ENCODE measurements at regions not wholly inside any gene's neighbourhood (a gene's known extent, or its start where the extent isn't known, plus 50 kb on each side); places are given as distances from the start of the nearest gene placed in this dataset.

DNA sequence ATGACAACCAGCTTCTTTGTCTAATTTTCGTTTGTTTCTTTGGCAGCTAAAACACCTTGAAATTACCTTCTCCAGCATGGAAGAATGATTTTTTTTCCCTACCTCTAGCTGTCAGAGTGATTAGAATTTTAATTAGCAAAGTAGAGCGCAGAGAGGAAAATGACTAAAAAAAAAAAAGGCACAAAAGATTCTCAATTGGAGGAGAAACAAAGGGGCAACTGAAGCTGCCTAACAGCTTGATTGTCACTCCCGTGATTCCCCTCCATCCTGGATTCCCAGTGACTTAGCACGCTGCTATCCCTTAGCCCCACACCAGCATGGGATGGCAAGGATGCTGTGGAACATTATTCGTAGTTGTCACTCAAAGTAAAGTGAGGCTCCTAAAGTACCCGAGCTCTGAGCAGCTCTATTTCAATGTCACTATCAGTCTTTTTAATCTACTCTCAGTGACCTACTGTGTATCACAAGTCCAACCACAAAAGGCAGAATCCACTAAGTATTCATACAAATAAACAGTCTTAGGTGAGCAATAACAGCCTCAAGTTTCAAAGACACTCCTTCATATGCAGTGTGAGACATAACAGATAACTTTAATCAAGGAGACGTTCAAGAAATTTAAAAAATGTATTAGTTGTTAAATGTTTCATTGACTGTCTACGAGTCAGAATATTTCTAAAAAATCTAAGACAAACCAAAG lies 710.0 kb upstream of the GRAMD2B start:
- no peak overlapping the region for H3K27ac ChIP-seq (ENCODE audit: low read length)
- no peaks in the 10 kb centered on the region for H3K27me3 ChIP-seq (ENCODE audit: low read length)
- no peak overlapping the region for H3K9ac ChIP-seq (ENCODE audit: low read length)
- peaks cover 12% of the 10 kb centered on the region; the same call in 1 of the 2 replicates for H3K9me3 ChIP-seq (ENCODE audit: low read length)
- H3K9me2 ChIP-seq (replicated peaks; ENCODE audit: insufficient read depth, low read length) = no peaks in the 10 kb centered on the region
- no peak overlapping the region for H3K4me2 ChIP-seq (ENCODE audit: low read depth, low read length, poor library complexity, severe bottlenecking)
- DNase-seq = no peak
- no peak overlapping the region for H2AFZ ChIP-seq (ENCODE audit: low read length)
- H3K4me1 ChIP-seq (ENCODE audit: low read length) = no peaks in the 10 kb centered on the region
- H3K79me2 ChIP-seq (ENCODE audit: low read length) = no peaks in the 10 kb centered on the region
- no peak overlapping the region for H3K4me3 ChIP-seq (ENCODE audit: low read length)
- H3K36me3 ChIP-seq (ENCODE audit: insufficient read depth, low read length) = no peaks in the 10 kb centered on the region
- no peaks in the 10 kb centered on the region for H4K20me1 ChIP-seq (ENCODE audit: insufficient read depth, low read depth, low read length)

DNA sequence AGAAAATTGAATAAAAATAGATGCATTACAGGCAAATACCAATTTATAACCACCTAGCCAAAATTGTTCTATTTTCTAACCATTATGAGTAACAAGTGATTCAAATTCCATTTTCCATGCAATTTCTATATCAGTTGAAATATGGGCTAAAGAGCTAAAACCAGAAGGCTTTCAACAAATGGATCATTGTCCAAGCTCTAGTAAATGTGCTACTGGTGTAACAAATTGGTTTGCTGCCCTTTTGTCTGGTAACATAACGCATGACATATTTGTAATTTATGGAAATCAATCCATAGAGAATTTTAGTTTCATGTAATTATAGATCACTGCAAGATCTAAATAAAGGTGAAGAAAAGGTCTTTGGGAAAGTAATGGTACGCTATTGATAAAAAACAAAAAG lies 708.0 kb upstream of the GRAMD2B start:
- no peaks in the 10 kb centered on the region for H3K36me3 ChIP-seq (ENCODE audit: insufficient read depth, low read length)
- H3K9me2 ChIP-seq (replicated peaks; ENCODE audit: insufficient read depth, low read length) = no peaks in the 10 kb centered on the region
- H3K4me1 ChIP-seq (ENCODE audit: low read length) = no peaks in the 10 kb centered on the region
- H3K79me2 ChIP-seq (ENCODE audit: low read length) = no peaks in the 10 kb centered on the region
- no peak overlapping the region for H3K27ac ChIP-seq (ENCODE audit: low read length)
- H3K4me2 ChIP-seq (ENCODE audit: low read depth, low read length, poor library complexity, severe bottlenecking) = no peak overlapping the region
- DNase-seq = no peak
- no peak overlapping the region for H2AFZ ChIP-seq (ENCODE audit: low read length)
- no peak overlapping the region for H3K4me3 ChIP-seq (ENCODE audit: low read length)
- H4K20me1 ChIP-seq (ENCODE audit: insufficient read depth, low read depth, low read length) = no peaks in the 10 kb centered on the region
- no peak overlapping the region for H3K9ac ChIP-seq (ENCODE audit: low read length)
- peaks cover 9% of the 10 kb centered on the region; the same call in 1 of the 2 replicates for H3K9me3 ChIP-seq (ENCODE audit: low read length)
- no peaks in the 10 kb centered on the region for H3K27me3 ChIP-seq (ENCODE audit: low read length)

DNA sequence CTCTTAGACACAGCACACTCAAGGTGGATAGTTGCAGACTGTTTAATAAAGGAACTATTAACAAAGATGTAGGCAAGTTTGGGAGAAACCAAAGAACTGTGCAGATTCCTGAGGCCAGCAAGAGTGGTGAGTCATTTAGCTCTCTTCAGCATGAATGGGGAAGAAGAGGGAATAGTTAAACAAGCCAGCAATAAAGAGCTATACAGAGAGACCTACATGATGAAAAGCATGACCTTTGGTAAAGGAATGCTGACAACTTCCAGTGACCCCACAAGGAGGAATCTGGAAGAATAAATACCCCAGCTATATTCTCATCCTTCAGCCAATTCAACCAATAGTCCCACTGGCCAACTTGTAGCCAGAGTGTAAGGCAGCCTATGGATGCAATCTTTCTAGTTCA lies 706.0 kb upstream of the GRAMD2B start:
- no peaks in the 10 kb centered on the region for H3K36me3 ChIP-seq (ENCODE audit: insufficient read depth, low read length)
- H3K9me3 ChIP-seq (ENCODE audit: low read length) = 0 out of 2 replicates have a peak, but pooled peaks cover 6% of the 10 kb centered on the region
- no peaks in the 10 kb centered on the region for H3K27me3 ChIP-seq (ENCODE audit: low read length)
- no peak overlapping the region for H2AFZ ChIP-seq (ENCODE audit: low read length)
- H4K20me1 ChIP-seq (ENCODE audit: insufficient read depth, low read depth, low read length) = no peaks in the 10 kb centered on the region
- no peak overlapping the region for H3K27ac ChIP-seq (ENCODE audit: low read length)
- H3K9ac ChIP-seq (ENCODE audit: low read length) = no peak overlapping the region
- H3K4me2 ChIP-seq (ENCODE audit: low read depth, low read length, poor library complexity, severe bottlenecking) = no peak overlapping the region
- no peaks in the 10 kb centered on the region for H3K4me1 ChIP-seq (ENCODE audit: low read length)
- no peaks in the 10 kb centered on the region for H3K79me2 ChIP-seq (ENCODE audit: low read length)
- no peak for DNase-seq
- H3K9me2 ChIP-seq (replicated peaks; ENCODE audit: insufficient read depth, low read length) = no peaks in the 10 kb centered on the region
- no peak overlapping the region for H3K4me3 ChIP-seq (ENCODE audit: low read length)

DNA sequence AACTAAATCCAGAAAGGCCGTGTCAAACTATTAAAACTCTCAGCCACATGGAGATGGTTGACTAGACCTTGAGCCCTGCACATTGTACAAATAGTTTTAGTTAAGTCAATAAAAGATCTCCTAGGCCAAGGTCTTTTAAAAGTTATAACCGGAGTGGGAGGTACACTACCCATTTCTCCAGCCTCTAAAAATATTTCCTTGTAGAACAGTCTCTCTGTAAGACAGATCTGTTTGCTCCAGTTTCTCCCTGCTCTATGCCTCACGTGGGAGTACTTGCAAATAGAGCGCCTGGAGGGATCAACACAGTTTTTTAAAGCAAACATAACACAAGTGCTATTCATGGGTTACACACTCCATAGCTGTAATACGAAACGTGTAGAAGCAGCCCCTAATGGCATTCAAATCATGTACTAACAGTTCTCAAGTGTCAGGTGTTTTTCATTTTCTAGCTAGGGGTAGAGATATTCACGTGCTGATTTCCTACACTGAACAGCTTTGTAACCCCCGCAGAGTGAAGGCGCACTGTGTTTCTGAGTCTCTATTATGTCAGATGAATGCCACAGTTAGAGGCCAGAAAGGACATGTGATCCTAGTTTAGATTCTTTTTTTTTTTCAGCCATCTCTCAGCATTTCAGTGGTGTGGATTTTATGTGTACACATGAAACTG lies 703.4 kb upstream of the GRAMD2B start:
- H2AFZ ChIP-seq (ENCODE audit: low read length) = no peak overlapping the region
- H4K20me1 ChIP-seq (ENCODE audit: insufficient read depth, low read depth, low read length) = no peaks in the 10 kb centered on the region
- H3K36me3 ChIP-seq (ENCODE audit: insufficient read depth, low read length) = no peaks in the 10 kb centered on the region
- no peaks in the 10 kb centered on the region for H3K4me1 ChIP-seq (ENCODE audit: low read length)
- H3K79me2 ChIP-seq (ENCODE audit: low read length) = no peaks in the 10 kb centered on the region
- no peak for DNase-seq
- H3K9me2 ChIP-seq (replicated peaks; ENCODE audit: insufficient read depth, low read length) = no peaks in the 10 kb centered on the region
- no peak overlapping the region for H3K27ac ChIP-seq (ENCODE audit: low read length)
- H3K4me2 ChIP-seq (ENCODE audit: low read depth, low read length, poor library complexity, severe bottlenecking) = no peak overlapping the region
- H3K9ac ChIP-seq (ENCODE audit: low read length) = no peak overlapping the region
- peaks cover 16% of the 10 kb centered on the region for H3K9me3 ChIP-seq (ENCODE audit: low read length)
- no peaks in the 10 kb centered on the region for H3K27me3 ChIP-seq (ENCODE audit: low read length)
- no peak overlapping the region for H3K4me3 ChIP-seq (ENCODE audit: low read length)

DNA sequence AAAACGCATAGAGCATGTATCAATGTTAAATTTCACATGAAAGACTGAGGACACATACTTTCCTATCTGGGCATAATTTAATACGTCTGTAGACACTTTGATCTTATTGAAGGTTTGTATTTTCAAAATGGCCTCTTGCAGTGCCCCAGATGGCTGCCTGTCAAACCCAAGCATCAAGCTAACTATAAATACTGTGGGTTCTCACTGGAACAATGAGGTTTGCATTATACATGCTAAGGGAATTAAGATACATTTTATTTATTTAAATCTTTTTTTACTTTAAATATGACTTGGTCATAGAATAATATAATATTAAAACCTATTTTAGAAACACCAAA lies 702.9 kb upstream of the GRAMD2B start:
- H3K9ac ChIP-seq (ENCODE audit: low read length) = no peak overlapping the region
- no peak overlapping the region for H3K27ac ChIP-seq (ENCODE audit: low read length)
- no peaks in the 10 kb centered on the region for H3K9me2 ChIP-seq (replicated peaks; ENCODE audit: insufficient read depth, low read length)
- peaks cover 16% of the 10 kb centered on the region for H3K9me3 ChIP-seq (ENCODE audit: low read length)
- H3K79me2 ChIP-seq (ENCODE audit: low read length) = no peaks in the 10 kb centered on the region
- DNase-seq = no peak
- H4K20me1 ChIP-seq (ENCODE audit: insufficient read depth, low read depth, low read length) = no peaks in the 10 kb centered on the region
- no peaks in the 10 kb centered on the region for H3K27me3 ChIP-seq (ENCODE audit: low read length)
- no peak overlapping the region for H3K4me3 ChIP-seq (ENCODE audit: low read length)
- no peaks in the 10 kb centered on the region for H3K4me1 ChIP-seq (ENCODE audit: low read length)
- H3K4me2 ChIP-seq (ENCODE audit: low read depth, low read length, poor library complexity, severe bottlenecking) = no peak overlapping the region
- H2AFZ ChIP-seq (ENCODE audit: low read length) = no peak overlapping the region
- H3K36me3 ChIP-seq (ENCODE audit: insufficient read depth, low read length) = no peaks in the 10 kb centered on the region

DNA sequence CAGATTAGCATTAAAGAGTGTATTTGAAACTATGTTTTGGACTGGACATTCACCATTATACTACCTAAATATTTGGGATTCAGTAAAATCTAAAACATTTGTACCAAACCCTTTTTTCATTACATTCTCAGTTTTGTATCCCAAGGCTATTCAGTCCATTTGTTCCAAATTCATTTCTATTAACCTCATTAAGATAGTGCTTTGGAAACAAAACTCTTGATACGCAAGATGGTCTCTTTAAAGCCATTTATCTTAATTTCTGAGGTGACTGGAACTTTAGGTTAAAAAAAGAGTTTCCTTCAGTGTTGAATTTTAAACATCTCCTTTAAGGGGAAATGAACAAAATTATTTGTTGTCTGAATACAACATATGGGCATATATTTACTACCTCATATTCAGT lies 702.5 kb upstream of the GRAMD2B start:
- no peak overlapping the region for H3K4me2 ChIP-seq (ENCODE audit: low read depth, low read length, poor library complexity, severe bottlenecking)
- H3K36me3 ChIP-seq (ENCODE audit: insufficient read depth, low read length) = no peaks in the 10 kb centered on the region
- peaks cover 16% of the 10 kb centered on the region for H3K9me3 ChIP-seq (ENCODE audit: low read length)
- no peak overlapping the region for H3K4me3 ChIP-seq (ENCODE audit: low read length)
- H3K4me1 ChIP-seq (ENCODE audit: low read length) = no peaks in the 10 kb centered on the region
- DNase-seq = no peak
- no peaks in the 10 kb centered on the region for H3K79me2 ChIP-seq (ENCODE audit: low read length)
- H4K20me1 ChIP-seq (ENCODE audit: insufficient read depth, low read depth, low read length) = no peaks in the 10 kb centered on the region
- H3K9ac ChIP-seq (ENCODE audit: low read length) = no peak overlapping the region
- H2AFZ ChIP-seq (ENCODE audit: low read length) = no peak overlapping the region
- no peaks in the 10 kb centered on the region for H3K27me3 ChIP-seq (ENCODE audit: low read length)
- no peaks in the 10 kb centered on the region for H3K9me2 ChIP-seq (replicated peaks; ENCODE audit: insufficient read depth, low read length)
- no peak overlapping the region for H3K27ac ChIP-seq (ENCODE audit: low read length)

DNA sequence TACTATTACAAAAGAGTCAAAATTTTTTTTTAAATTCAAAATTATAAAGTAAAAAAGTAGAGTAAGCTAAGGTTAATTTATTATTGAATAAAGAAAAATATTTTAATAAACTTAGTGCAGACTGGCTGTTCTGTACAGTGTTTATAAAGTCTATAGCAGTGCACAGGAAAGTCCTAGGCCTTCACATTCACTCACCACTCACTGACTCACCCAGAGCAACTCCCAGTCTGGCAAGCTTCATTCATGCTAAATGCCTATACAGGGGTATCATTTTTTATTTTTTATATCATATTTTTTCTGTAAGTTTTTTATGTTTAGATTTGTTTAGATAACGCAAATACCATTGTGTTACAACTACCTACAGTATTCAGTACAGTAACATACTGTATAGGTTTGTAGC lies 700.7 kb upstream of the GRAMD2B start:
- Histone ChIP-seq H3K4me2 (ENCODE audit: low read depth, low read length, poor library complexity, severe bottlenecking) (no peak overlapping the region), H3K4me3 (ENCODE audit: low read length) (no peak overlapping the region), H4K20me1 (ENCODE audit: insufficient read depth, low read depth, low read length) (no peaks in the 10 kb centered on the region), H3K79me2 (ENCODE audit: low read length) (no peaks in the 10 kb centered on the region), H3K9ac (ENCODE audit: low read length) (no peak overlapping the region), H2AFZ (ENCODE audit: low read length) (no peak overlapping the region), H3K27me3 (ENCODE audit: low read length) (no peaks in the 10 kb centered on the region), H3K36me3 (ENCODE audit: insufficient read depth, low read length) (no peaks in the 10 kb centered on the region), H3K9me3 (ENCODE audit: low read length) (peaks cover 16% of the 10 kb centered on the region), H3K4me1 (ENCODE audit: low read length) (no peaks in the 10 kb centered on the region), H3K9me2 (replicated peaks; ENCODE audit: insufficient read depth, low read length) (no peaks in the 10 kb centered on the region), H3K27ac (ENCODE audit: low read length) (no peak overlapping the region)
- no peak for DNase-seq

DNA sequence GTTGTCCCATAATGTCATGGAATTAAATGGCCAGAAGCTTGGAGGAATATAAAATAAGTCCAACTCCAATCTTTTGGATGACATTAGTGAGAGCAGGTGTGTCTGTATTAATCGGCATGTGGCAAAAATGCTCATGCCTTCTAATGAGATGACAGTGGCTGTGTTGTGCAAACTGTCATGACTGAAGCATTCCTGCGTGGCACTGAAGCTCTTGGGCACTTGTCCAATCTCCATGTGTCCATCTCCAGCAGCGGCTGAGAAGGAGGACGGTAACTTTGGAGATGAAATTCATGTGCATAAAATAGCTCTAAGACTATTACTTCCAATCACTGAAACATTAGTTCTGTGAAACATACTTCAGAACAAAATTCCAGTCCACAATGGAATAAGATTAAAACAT lies 697.5 kb upstream of the GRAMD2B start:
- Histone ChIP-seq H3K9me3 (ENCODE audit: low read length) (peaks cover 21% of the 10 kb centered on the region), H4K20me1 (ENCODE audit: insufficient read depth, low read depth, low read length) (no peaks in the 10 kb centered on the region), H3K9me2 (replicated peaks; ENCODE audit: insufficient read depth, low read length) (no peaks in the 10 kb centered on the region), H3K27ac (ENCODE audit: low read length) (no peak overlapping the region), H3K4me1 (ENCODE audit: low read length) (no peaks in the 10 kb centered on the region), H3K9ac (ENCODE audit: low read length) (no peak overlapping the region), H3K4me3 (ENCODE audit: low read length) (no peak overlapping the region), H3K4me2 (ENCODE audit: low read depth, low read length, poor library complexity, severe bottlenecking) (no peak overlapping the region), H3K36me3 (ENCODE audit: insufficient read depth, low read length) (no peaks in the 10 kb centered on the region), H3K79me2 (ENCODE audit: low read length) (no peaks in the 10 kb centered on the region), H3K27me3 (ENCODE audit: low read length) (no peaks in the 10 kb centered on the region), H2AFZ (ENCODE audit: low read length) (no peak overlapping the region)
- DNase-seq = no peak

Data from Karpas-422 (cell line).